22Rv1 (cell line): ENCODE measurements at regions not wholly inside any gene's neighbourhood (a gene's known extent, or its start where the extent isn't known, plus 50 kb on each side); places are given as distances from the start of the nearest gene placed in this dataset.

ENCODE experiments used
- ZFX ChIP-seq: fragments of 450-650 bp; IDR thresholded peaks from 2 replicates; pipeline ENCODE4 v1.6.1; 2017; ENCODE audit warnings: antibody characterized with exemption, borderline replicate concordance
- TF ChIP-seq, protein P1 (sequence below): fragments of 450-650 bp; IDR thresholded peaks from 2 replicates; pipeline ENCODE4 v1.5.1; 2017; ENCODE audit warnings: mild to moderate bottlenecking

DNA sequence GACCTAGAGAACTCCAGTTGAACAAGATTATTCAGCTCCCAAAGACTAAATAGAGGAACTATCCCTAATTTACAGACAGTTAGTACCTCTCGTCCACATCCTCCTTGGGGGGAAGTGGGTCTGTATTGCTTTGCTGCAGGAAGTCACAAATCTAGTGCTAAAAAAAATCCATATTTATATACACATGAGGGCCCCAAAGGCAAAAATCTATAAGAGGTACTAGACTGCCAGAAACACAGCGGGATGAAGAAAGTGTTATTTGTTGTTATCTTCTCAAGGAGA is 190.1 kb downstream of the TTC8 start:
- TF ChIP-seq, protein P1, sequence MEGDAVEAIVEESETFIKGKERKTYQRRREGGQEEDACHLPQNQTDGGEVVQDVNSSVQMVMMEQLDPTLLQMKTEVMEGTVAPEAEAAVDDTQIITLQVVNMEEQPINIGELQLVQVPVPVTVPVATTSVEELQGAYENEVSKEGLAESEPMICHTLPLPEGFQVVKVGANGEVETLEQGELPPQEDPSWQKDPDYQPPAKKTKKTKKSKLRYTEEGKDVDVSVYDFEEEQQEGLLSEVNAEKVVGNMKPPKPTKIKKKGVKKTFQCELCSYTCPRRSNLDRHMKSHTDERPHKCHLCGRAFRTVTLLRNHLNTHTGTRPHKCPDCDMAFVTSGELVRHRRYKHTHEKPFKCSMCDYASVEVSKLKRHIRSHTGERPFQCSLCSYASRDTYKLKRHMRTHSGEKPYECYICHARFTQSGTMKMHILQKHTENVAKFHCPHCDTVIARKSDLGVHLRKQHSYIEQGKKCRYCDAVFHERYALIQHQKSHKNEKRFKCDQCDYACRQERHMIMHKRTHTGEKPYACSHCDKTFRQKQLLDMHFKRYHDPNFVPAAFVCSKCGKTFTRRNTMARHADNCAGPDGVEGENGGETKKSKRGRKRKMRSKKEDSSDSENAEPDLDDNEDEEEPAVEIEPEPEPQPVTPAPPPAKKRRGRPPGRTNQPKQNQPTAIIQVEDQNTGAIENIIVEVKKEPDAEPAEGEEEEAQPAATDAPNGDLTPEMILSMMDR, result no peak
- no peak for TF ChIP-seq ZFX
